NT2/D1 (cell line): ENCODE measurements at regions not wholly inside any gene's neighbourhood (a gene's known extent, or its start where the extent isn't known, plus 50 kb on each side); places are given as distances from the start of the nearest gene placed in this dataset.
A peak's percentile ranks its signal among the peaks of the same experiment; 100 is the strongest.
"Not testable (repeated sequence)": the region's sequence is repeated elsewhere in the genome, so short reads cannot be mapped to it uniquely, and the experiment has no call there.

ENCODE experiments used
- DNase-seq: peaks from one replicate; pipeline ENCODE4 v3.0.0-alpha.2; 2011; ENCODE audit warnings: low read depth, low spot score
- H3K27me3 ChIP-seq: 2 replicates; pipeline ENCODE4 v1.6.0; 2011; ENCODE audit warnings: mild to moderate bottlenecking; ENCODE audit not compliant: insufficient read length, insufficient read depth
- H3K36me3 ChIP-seq: 2 replicates; pipeline ENCODE4 v1.6.1; 2011; ENCODE audit warnings: mild to moderate bottlenecking, low read length, mixed read lengths; ENCODE audit not compliant: insufficient read depth, insufficient read length
- H3K4me1 ChIP-seq: 2 replicates; pipeline ENCODE4 v1.5.1; 2011; ENCODE audit not compliant: insufficient read depth, insufficient read length
- H3K4me3 ChIP-seq: 2 replicates; pipeline ENCODE4 v1.5.1; 2011; ENCODE audit warnings: low read depth; ENCODE audit not compliant: insufficient read length
- H3K9ac ChIP-seq: 2 replicates; pipeline ENCODE4 v1.6.0; 2011; ENCODE audit warnings: low read depth; ENCODE audit not compliant: insufficient read length
- H3K9me3 ChIP-seq: 2 replicates; pipeline ENCODE4 v1.5.1; 2011; ENCODE audit warnings: mild to moderate bottlenecking, low read length; ENCODE audit not compliant: insufficient read depth
- SUZ12 ChIP-seq: IDR thresholded peaks from 2 replicates; pipeline ENCODE4 v1.6.1; 2011; ENCODE audit not compliant: insufficient read length, insufficient read depth; ENCODE audit errors: extremely low read depth
- YY1 ChIP-seq: IDR thresholded peaks from 2 replicates; pipeline ENCODE4 v1.6.1; 2011; ENCODE audit not compliant: insufficient read length, insufficient read depth
- ZNF274 ChIP-seq: IDR thresholded peaks from 2 replicates; pipeline ENCODE4 v1.6.1; 2011; ENCODE audit warnings: mild to moderate bottlenecking, low read depth, low read length

- no peak for TF ChIP-seq ZNF274
- TF ChIP-seq YY1: no peak
- TF ChIP-seq SUZ12: no peak
- no peaks in the 10 kb centered on the region for H3K9me3 ChIP-seq
- DNase-seq: no peak
Observed at GRCh38 chr12:96117460-96117859, 76.7 kb upstream of the ELK3 start.

GRCh38 chr12:96120359-96121100 is 73.6 kb upstream of the ELK3 start:
- no peaks in the 10 kb centered on the region for H3K36me3 ChIP-seq
- H3K27me3 ChIP-seq: no peaks in the 10 kb centered on the region
- H3K9ac ChIP-seq: no peak overlapping the region
- no peak overlapping the region for H3K4me3 ChIP-seq
- DNase-seq: peak; percentile 36
- no peaks in the 10 kb centered on the region for H3K9me3 ChIP-seq
- H3K4me1 ChIP-seq: no peaks in the 10 kb centered on the region
- TF ChIP-seq YY1 (no peak), SUZ12 (no peak), ZNF274 (no peak)

More at GRCh38 chr12:96117460-96117859, 76.7 kb upstream of the ELK3 start:
- H3K4me1 ChIP-seq: no peaks in the 10 kb centered on the region
- H3K9ac ChIP-seq: no peak overlapping the region
- no peak overlapping the region for H3K4me3 ChIP-seq
- no peaks in the 10 kb centered on the region for H3K36me3 ChIP-seq
- H3K27me3 ChIP-seq: no peaks in the 10 kb centered on the region

GRCh38 chr12:96121271-96121711 is 72.9 kb upstream of the ELK3 start:
- H3K36me3 ChIP-seq: no peaks in the 10 kb centered on the region
- no peak overlapping the region for H3K9ac ChIP-seq
- H3K9me3 ChIP-seq: no peaks in the 10 kb centered on the region
- no peaks in the 10 kb centered on the region for H3K4me1 ChIP-seq
- no peak overlapping the region for H3K4me3 ChIP-seq
- H3K27me3 ChIP-seq: no peaks in the 10 kb centered on the region
- TF ChIP-seq ZNF274 (no peak), YY1 (no peak), SUZ12 (no peak)
- no peak for DNase-seq

GRCh38 chr12:96128292-96128691 is 65.9 kb upstream of the ELK3 start:
- H3K9ac ChIP-seq, H3K27me3 ChIP-seq, H3K9me3 ChIP-seq, H3K4me3 ChIP-seq, H3K4me1 ChIP-seq, DNase-seq, H3K36me3 ChIP-seq: not testable (repeated sequence)

- H3K36me3 ChIP-seq: no peaks in the 10 kb centered on the region
- H3K4me3 ChIP-seq: no peak overlapping the region
- no peaks in the 10 kb centered on the region for H3K27me3 ChIP-seq
- no peak for DNase-seq
- no peaks in the 10 kb centered on the region for H3K9me3 ChIP-seq
- TF ChIP-seq SUZ12: no peak
- TF ChIP-seq ZNF274: no peak
- no peak for TF ChIP-seq YY1
- H3K4me1 ChIP-seq: no peaks in the 10 kb centered on the region
- H3K9ac ChIP-seq: no peak overlapping the region
Observed at GRCh38 chr12:96130396-96131059, 63.6 kb upstream of the ELK3 start.

GRCh38 chr12:96131230-96131788 is 62.9 kb upstream of the ELK3 start:
- Histone ChIP-seq H3K9me3 (no peaks in the 10 kb centered on the region), H3K4me3 (no peak overlapping the region), H3K36me3 (no peaks in the 10 kb centered on the region), H3K27me3 (no peaks in the 10 kb centered on the region), H3K9ac (no peak overlapping the region), H3K4me1 (no peaks in the 10 kb centered on the region)
- DNase-seq: no peak
- TF ChIP-seq SUZ12 (no peak), ZNF274 (no peak), YY1 (no peak)

GRCh38 chr12:96132819-96133218 is 61.4 kb upstream of the ELK3 start:
- Histone ChIP-seq H3K4me1 (no peaks in the 10 kb centered on the region), H3K9ac (no peak overlapping the region), H3K4me3 (no peak overlapping the region), H3K9me3 (no peaks in the 10 kb centered on the region), H3K36me3 (no peaks in the 10 kb centered on the region), H3K27me3 (no peaks in the 10 kb centered on the region)
- TF ChIP-seq YY1: no peak
- no peak for TF ChIP-seq SUZ12
- TF ChIP-seq ZNF274: no peak
- no peak for DNase-seq
